ENCODE measurements at regions not wholly inside any gene's neighbourhood (a gene's known extent, or its start where the extent isn't known, plus 50 kb on each side); places are given as distances from the start of the nearest gene placed in this dataset.

DNA sequence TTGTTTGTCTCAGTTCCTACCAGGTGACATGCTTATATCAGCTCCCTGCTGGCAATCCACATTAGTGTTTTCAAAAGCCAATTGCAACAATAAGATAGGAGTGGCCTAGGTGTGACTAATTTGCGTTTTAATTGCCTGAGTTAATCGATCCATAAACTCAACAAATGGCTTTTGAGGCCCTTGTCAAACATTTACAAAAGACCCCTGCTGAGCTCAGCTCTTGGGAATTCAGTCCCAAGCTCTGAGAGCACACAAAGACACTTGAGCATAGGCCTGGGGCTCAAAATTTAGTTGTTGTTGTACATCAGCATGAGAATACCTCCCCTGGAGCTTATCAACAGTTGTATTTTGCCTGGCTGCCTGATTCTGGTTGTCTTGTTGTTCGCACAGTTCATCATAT, 1134.4 kb upstream of the TSPY4 start:
- DNase-seq (ENCODE audit: low spot score in 2 of 2) (no peak), ATAC-seq (no peak)
- Mint-ChIP-seq H3K27ac (no peak overlapping the region), H3K36me3 (no peaks in the 10 kb centered on the region), H3K9me3 (peaks cover 0 to 4% of the 10 kb centered on the region in 2 donors)

DNA sequence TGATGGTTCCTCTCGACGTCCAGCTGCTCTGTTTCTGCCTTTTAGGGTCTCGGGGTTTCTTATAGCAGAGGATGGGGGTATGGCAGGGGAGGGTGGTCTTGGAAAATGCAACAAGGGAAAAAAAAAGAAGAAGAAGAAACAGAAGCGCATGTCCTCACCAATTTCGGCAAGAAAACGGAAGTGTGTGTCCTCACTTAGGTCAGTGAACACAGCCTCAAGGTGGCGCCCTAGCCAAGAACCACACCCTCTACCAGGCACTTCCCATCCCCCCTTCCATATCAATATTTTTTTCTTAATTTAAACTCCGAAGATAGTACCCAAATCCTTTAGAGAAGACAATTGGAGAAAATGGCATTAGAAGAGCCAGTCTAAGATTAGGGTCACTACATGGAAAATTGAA, 1096.1 kb upstream of the TSPY4 start:
- no peak overlapping the region for H3K27ac Mint-ChIP-seq

DNA sequence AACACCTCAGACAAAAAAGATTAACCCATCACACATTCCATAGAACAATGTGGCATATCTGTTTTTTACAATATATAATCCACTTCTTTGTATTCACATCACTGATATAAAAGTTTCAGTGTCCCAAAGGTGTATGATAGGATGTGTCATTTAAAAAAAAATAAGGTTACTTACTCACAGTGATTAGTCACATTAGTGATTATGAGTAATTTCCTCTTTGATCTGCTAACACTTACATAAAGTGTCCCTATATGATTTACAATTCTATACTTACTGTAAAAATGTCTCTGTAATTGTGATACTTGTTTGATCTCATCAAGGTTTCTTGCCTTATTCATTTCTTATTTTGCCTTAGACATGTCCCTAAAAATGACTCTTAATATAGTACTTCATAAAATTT, 1063.5 kb upstream of the TSPY4 start:
- no peak overlapping the region for H3K27ac Mint-ChIP-seq
- DNase-seq (ENCODE audit: low spot score in 2 of 2), result no peak
- no peaks in the 10 kb centered on the region for H3K9me3 Mint-ChIP-seq
- ATAC-seq, result peak; percentile 73 to 99
- no peaks in the 10 kb centered on the region for H3K36me3 Mint-ChIP-seq

More for the DNA sequence above, 1096.1 kb upstream of the TSPY4 start:
- H3K36me3 Mint-ChIP-seq, result no peaks in the 10 kb centered on the region
- DNase-seq (ENCODE audit: low spot score in 2 of 2) (peak in 1 of 2 donors; percentile 1), ATAC-seq (no peak)
- no peaks in the 10 kb centered on the region for H3K9me3 Mint-ChIP-seq

DNA sequence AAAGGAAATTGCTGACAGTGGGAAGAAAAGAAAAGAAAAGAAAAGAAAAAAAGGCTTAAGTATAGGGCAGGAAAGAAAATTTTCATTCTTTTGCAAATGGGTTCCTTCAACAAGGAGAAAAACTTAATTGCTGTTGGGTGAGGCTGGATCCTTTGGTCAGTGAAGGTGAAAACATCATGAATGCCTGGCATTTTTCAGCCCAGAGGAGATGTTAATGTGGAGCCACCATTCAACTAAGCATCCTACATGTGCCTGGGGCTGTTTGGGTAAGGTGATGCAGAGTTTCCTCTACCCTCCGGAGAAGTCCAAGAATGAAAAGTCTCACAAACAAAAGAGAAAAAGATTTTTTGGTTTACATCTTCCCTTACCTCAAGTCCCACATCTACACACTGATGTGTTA, 1032.2 kb upstream of the TSPY4 start:
- Mint-ChIP-seq H3K27ac (no peak overlapping the region), H3K9me3 (no peaks in the 10 kb centered on the region), H3K36me3 (no peaks in the 10 kb centered on the region)
- ATAC-seq (no peak), DNase-seq (ENCODE audit: low spot score in 2 of 2) (no peak)

DNA sequence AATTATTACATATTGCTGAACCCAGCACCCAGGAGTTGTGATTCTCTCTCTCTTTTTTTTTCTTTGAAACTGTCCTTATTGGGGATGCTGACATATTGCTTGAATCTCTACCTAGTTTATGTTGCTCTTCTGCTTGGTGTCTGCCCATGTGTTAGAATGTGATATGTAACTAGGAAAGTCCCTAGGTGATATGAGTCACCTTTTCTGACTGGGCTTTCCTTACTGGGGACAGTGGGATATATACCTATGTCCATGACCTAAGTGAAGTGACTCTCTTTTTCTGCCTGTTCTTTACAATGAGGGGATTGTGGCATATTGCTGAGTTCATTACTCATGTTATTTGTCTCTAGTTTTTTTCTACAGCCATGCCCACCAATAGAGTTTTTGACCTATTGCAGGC, 1013.2 kb upstream of the TSPY4 start:
- no peak for DNase-seq (ENCODE audit: low spot score in 2 of 2)
- Mint-ChIP-seq H3K27ac (no peak overlapping the region), H3K36me3 (no peaks in the 10 kb centered on the region), H3K9me3 (no peaks in the 10 kb centered on the region)
- peak; percentile 32 to 66 for ATAC-seq

DNA sequence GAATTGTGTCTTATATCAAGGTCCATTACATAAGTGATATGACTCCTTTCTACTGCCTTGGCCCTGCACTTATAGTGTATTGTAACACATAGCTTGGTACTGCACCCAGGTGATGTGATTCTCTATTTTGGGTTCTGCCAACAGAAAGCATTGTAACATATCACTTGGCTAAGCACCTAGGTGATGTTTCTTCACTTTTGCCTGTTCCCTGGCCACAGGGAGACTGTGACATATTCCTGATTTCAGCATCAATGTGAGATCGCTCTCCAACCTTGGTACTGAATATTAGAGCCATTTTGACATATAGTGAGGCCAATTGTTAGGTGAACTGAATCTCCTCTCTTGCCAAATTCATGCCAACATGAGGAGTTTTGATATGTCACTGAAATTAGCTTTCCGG, 1010.3 kb upstream of the TSPY4 start:
- DNase-seq (ENCODE audit: low spot score in 2 of 2), result no peak
- H3K27ac Mint-ChIP-seq, result no peak overlapping the region
- no peaks in the 10 kb centered on the region for H3K36me3 Mint-ChIP-seq
- no peak for ATAC-seq
- no peaks in the 10 kb centered on the region for H3K9me3 Mint-ChIP-seq

DNA sequence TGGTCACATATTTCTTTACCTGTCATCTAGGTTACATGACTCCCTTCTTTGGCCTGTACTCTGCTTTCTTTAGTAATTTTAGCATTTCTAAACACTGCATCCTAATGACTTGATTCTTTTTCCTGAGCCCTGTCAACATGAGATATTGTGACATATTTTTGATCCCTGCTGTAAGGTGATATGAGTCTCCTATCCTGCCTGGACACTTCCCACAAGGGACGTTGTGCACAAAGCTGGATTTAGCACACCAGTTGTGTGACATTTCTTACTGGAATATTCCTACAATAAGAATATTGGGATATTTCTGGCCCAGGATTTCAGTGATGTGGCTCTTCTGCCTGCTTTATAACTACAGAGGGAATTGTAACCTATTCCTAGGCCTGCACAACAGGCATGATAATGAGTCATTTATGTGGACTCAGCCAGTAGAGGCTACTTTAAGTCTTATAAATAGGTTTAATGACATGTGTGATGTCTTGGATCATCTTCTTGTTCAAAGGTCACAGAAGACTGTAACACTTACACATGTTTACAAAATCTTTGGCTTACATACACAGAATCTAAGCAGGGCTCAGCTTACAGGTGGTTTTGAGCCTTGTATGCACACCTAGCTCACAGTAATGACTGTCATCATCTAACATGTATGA, 1009.4 kb upstream of the TSPY4 start:
- DNase-seq (ENCODE audit: low spot score in 2 of 2) (no peak), ATAC-seq (no peak)
- H3K27ac Mint-ChIP-seq, result no peak overlapping the region
- no peaks in the 10 kb centered on the region for H3K9me3 Mint-ChIP-seq
- no peaks in the 10 kb centered on the region for H3K36me3 Mint-ChIP-seq

DNA sequence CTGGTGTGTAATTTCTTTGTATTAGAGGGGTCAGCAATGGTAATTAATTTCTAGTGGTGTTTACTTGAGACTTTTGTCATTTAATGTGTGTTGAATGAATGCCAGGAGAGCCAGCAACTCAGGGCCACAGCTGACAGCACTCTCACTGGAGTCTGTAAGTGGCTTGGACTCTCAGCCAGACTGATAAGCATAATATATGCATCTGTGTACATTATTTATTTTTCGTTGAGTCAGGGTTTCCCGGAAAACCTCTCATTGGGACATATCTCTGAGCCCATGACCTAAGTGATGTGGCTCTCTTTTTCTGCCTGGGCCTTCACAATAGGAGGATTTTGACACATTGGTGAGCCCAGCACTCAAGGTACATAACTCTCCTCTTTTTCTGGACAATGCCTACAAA, 1007.8 kb upstream of the TSPY4 start:
- DNase-seq (ENCODE audit: low spot score in 2 of 2) (no peak), ATAC-seq (no peak)
- Mint-ChIP-seq H3K9me3 (no peaks in the 10 kb centered on the region), H3K27ac (no peak overlapping the region), H3K36me3 (no peaks in the 10 kb centered on the region)

DNA sequence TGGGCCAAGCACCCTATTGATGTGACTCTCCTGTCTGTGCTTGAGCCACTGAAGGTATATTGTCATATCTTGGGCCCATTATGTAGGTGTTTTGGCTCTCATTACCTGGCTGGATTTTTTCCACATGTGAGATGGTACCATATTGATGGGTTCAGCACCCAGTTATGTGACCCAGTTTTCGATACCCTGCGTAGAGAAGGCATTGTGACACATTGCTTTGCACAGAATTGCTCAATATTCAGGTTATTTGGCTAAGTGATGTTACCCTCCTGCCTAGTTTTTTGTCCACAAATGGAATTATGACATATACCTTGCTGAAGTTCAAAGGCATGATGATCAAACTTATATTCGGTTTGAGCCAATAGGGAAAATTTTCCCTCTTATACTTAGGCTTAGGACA, 1007.3 kb upstream of the TSPY4 start:
- H3K36me3 Mint-ChIP-seq, result no peaks in the 10 kb centered on the region
- no peaks in the 10 kb centered on the region for H3K9me3 Mint-ChIP-seq
- no peak overlapping the region for H3K27ac Mint-ChIP-seq
- DNase-seq (ENCODE audit: low spot score in 2 of 2) (no peak), ATAC-seq (no peak)

DNA sequence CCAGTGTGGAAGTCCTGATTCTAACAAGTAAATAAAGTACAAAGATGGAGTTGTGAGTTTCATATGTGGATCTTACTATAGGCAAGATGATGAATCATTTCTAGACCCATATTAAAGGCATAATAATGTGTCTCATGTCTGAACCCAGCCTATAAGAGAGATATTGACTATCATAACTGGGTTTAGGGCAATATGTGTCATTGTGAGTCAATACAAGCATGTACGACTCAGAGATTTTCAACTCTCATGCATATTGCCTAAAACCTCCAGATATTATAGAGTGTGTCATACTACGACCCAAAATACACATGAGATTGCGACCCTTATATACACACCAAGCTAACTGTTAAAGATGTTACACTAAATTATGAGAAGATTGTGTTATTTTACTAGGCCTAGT, 1003.9 kb upstream of the TSPY4 start:
- no peak for DNase-seq (ENCODE audit: low spot score in 2 of 2)
- Mint-ChIP-seq H3K36me3 (no peaks in the 10 kb centered on the region), H3K27ac (no peak overlapping the region), H3K9me3 (no peaks in the 10 kb centered on the region)
- ATAC-seq, result peak in 1 of 2 donors; percentile 81

DNA sequence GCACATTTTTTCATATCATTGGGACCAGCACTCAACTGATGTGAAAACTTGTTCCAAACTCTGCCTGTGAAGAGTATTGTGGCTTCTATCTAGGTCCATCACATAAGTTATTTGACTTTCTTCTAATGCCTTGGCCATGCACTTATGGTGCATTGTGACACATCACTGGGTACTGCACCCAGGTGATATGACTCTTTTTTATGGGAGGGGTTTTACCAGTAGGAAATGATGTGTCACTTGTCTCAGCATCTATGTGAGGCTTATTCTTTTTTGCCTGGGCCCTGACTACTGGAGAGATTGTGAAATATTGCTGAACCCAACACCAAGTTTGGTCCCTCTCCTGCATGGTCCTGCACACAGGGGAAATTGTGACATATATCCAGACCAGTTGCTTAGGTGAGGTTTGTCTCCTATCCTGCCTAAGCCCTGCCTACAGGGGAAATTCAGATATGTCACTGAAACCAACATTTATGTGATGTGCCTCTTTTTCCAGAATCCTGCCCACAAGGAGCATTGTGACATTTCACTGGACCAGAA, 1001.9 kb upstream of the TSPY4 start:
- no peak for DNase-seq (ENCODE audit: low spot score in 2 of 2)
- Mint-ChIP-seq H3K36me3 (no peaks in the 10 kb centered on the region), H3K9me3 (no peaks in the 10 kb centered on the region), H3K27ac (peak overlapping the region in 1 of 2 donors; percentile 72)
- peak; percentile 49 to 77 for ATAC-seq

DNA sequence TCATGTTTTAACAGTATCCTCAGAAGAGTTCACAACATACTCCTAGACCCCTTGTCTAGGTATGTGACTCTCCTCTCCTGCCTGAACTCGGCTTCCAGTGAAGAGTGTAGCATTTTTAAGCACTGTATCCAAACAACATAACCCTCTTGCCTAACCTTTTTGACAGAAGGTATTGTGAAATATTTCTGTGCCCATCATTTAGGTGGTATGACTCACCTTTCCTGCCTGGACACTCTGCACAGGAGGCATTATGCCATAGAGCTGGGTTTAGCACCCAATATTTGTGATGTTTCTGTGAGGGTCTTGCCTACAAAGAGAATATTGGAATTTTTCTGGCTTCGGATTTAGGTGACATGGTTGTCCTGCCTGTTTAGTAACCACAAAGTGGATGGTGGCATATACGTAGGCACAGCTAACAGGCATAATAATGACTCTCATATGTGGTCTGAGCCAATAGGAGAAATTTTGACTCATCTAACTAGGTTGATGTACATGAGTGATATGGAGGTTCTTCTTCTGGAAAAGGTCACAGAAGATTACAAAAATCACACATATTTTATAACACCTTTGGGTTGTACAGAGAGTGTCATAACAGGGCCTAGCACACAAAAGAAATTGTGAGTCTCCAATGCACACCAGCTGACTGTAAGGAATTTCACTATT, 1001.0 kb upstream of the TSPY4 start:
- Mint-ChIP-seq H3K36me3 (no peaks in the 10 kb centered on the region), H3K27ac (peak overlapping the region in 1 of 2 donors; percentile 72), H3K9me3 (no peaks in the 10 kb centered on the region)
- no peak for DNase-seq (ENCODE audit: low spot score in 2 of 2)
- ATAC-seq, result peak; percentile 20 to 35

DNA sequence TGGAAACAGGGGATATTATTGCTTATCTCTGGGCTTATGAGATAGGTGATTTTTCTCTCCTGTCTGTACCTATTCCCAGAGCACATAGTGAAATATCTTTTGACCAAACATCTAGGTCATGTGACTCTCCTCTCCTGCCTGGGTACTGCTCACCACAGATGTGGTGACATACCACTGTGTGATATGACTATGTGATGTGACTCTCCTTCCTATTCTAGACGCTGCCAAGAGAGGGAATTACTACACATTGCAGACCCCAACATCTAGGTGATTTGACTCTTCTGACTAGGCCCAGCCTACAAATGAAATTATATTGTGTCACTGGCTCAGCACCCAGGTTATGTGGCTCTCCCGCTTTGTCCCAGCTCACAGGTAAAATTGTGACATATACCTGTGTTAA, 996.3 kb upstream of the TSPY4 start:
- ATAC-seq, result peak; percentile 32 to 64
- no peak overlapping the region for H3K27ac Mint-ChIP-seq

DNA sequence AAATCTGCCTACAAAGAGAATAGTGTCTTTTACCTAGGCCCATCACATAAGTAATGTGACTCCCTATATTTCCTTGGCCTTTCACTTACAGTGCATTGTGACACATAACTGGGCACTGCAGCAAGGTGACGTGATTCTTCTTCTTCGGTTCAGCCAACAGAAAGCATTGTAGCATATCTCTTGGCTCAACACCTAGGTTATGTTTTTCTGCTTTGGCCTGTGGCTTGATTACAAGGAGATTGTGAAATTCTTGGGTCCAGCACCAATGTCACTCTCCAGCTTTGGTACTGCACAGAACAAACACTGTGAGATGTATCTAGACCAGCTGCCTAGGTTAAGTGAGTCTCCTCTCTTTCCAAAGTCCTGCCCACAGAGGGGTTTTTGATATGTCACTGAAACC, 995.1 kb upstream of the TSPY4 start:
- DNase-seq (ENCODE audit: low spot score in 2 of 2), result no peak
- Mint-ChIP-seq H3K27ac (no peak overlapping the region), H3K36me3 (no peaks in the 10 kb centered on the region), H3K9me3 (no peaks in the 10 kb centered on the region)
- no peak for ATAC-seq

More for the DNA sequence above, 996.3 kb upstream of the TSPY4 start:
- Mint-ChIP-seq H3K9me3 (no peaks in the 10 kb centered on the region), H3K36me3 (no peaks in the 10 kb centered on the region)
- DNase-seq (ENCODE audit: low spot score in 2 of 2), result no peak

DNA sequence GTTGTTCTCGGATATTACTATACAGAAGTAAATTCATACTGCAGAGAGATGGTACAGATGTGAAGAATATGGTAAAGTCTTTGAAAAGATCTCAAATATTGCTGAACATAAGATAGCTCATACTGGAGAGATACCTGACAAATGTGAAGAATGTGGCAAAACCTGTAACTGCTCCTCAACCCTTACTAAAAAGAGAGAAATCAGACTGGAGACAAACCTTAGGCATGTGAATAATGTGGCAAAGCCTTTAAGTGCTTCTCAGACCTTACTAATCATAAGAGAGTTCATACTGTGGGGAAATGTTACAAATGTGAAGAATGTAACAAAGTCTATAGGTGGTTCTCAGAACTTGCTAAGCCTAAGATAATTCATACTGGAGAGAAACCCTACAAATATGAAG, 986.0 kb upstream of the TSPY4 start:
- peaks cover 0 to 5% of the 10 kb centered on the region in 2 donors for H3K36me3 Mint-ChIP-seq
- DNase-seq (ENCODE audit: low spot score in 2 of 2) (no peak), ATAC-seq (no peak)
- no peaks in the 10 kb centered on the region for H3K9me3 Mint-ChIP-seq
- H3K27ac Mint-ChIP-seq, result no peak overlapping the region

DNA sequence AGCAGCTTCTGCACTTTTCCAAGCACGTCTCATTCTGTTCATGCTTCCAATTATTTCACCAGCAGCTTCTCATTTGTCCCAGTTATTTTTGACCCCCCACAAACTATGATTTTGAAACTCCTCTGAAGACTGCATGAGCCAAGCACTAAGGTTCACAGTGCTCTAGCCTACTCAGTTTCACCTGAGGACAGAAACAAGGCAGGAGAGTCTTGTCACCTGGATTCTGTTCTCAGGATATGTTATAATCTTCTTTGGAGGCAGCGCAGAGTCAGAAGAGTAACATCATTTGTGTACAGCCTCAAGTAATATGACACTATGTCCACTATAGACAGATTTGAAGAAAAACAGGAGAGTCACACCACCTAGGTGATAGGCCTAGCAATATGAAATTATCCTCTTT, 985.1 kb upstream of the TSPY4 start:
- Mint-ChIP-seq H3K36me3 (peaks cover 0 to 5% of the 10 kb centered on the region in 2 donors), H3K9me3 (no peaks in the 10 kb centered on the region), H3K27ac (no peak overlapping the region)
- DNase-seq (ENCODE audit: low spot score in 2 of 2) (no peak), ATAC-seq (no peak)

DNA sequence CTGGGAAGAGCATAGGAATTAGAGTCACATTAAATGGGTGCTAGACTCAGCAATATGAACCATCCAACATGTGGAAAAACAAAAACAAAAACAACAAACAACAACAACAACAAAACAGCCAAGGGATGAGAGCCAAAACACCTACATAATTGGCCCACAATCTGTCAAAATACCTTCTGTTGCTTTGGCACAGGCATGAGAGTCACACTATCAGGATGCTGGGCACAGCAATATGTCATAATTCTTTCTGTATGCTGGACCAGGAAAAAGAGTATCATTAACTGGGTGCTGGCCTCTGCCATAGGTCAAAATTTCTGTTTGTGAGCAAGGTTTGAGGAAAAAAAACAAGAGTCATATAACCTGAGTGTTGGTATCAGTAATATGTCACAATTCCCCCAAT, 979.1 kb upstream of the TSPY4 start:
- DNase-seq (ENCODE audit: low spot score in 2 of 2) (no peak), ATAC-seq (no peak)
- no peaks in the 10 kb centered on the region for H3K9me3 Mint-ChIP-seq
- H3K27ac Mint-ChIP-seq, result no peak overlapping the region
- no peaks in the 10 kb centered on the region for H3K36me3 Mint-ChIP-seq

DNA sequence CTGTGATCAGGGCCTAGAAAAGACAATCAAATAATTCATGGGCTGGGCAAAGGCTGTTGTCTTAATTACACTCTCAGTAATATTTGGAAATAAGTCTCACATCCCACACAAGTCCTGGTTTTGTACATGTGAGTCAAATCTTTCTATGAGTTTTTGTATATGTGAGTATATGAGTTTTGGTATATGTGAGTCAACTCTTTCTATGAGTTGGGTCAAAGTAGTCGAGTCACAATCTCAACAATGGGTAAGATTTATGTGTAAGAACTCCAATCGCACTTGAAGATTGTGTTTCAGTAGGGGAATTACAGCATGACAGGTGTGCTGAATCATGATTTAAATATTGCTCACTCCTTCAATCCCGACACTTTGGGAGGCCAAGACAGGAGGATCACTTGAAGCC, 975.5 kb upstream of the TSPY4 start:
- no peak for DNase-seq (ENCODE audit: low spot score in 2 of 2)
- no peak overlapping the region for H3K27ac Mint-ChIP-seq
- H3K9me3 Mint-ChIP-seq, result no peaks in the 10 kb centered on the region
- no peaks in the 10 kb centered on the region for H3K36me3 Mint-ChIP-seq
- peak in 1 of 2 donors; percentile 86 for ATAC-seq
